Calu3 (cell line): ENCODE measurements at regions not wholly inside any gene's neighbourhood (a gene's known extent, or its start where the extent isn't known, plus 50 kb on each side); places are given as distances from the start of the nearest gene placed in this dataset.

Experiments used
- BruUV-seq: library from RNA; stranded (reverse); fragments of 400-500 nt; replicated peaks from 2 replicates; lab custom pipeline; 2021; lab: Mats Ljungman, UMichigan
- CTCF ChIA-PET: fragments of 300-600 bp; sonication (Branson Sonifier 250); formaldehyde crosslinking; loops from one replicate; lab custom pipeline; 2022; ENCODE audit warnings: antibody characterized with exemption; lab: Charles Lee
- DNase-seq: peaks from one replicate; pipeline ENCODE4 v3.0.0; 2022
- H3K27ac Mint-ChIP-seq: one replicate; pipeline ENCODE4 v1.8.0; 2022; ENCODE audit warnings: mixed read lengths; ENCODE audit not compliant: unreplicated experiment
- H3K27me3 Mint-ChIP-seq: one replicate; pipeline ENCODE4 v1.8.0; 2022; ENCODE audit warnings: mixed read lengths; ENCODE audit not compliant: unreplicated experiment
- H3K36me3 Mint-ChIP-seq: one replicate; pipeline ENCODE4 v1.8.0; 2022; ENCODE audit warnings: mild to moderate bottlenecking, moderate library complexity, mixed read lengths; ENCODE audit not compliant: insufficient read depth, unreplicated experiment
- H3K4me1 Mint-ChIP-seq: one replicate; pipeline ENCODE4 v1.8.0; 2022; ENCODE audit warnings: mild to moderate bottlenecking, low read depth, mixed read lengths; ENCODE audit not compliant: unreplicated experiment
- H3K4me3 Mint-ChIP-seq: one replicate; pipeline ENCODE4 v1.8.0; 2022; ENCODE audit warnings: mild to moderate bottlenecking, low read depth, moderate library complexity, mixed read lengths; ENCODE audit not compliant: unreplicated experiment
- H3K9me3 Mint-ChIP-seq: one replicate; pipeline ENCODE4 v1.8.0; 2022; ENCODE audit warnings: low read depth, mixed read lengths; ENCODE audit not compliant: unreplicated experiment
- intact Hi-C: fragments of 100-400 bp; cut with micrococcal nuclease; formaldehyde crosslinking; loops from one replicate; pipeline ENCODE4 v1.10.0; 2022; ENCODE audit not compliant: unreplicated experiment
- TF ChIP-seq, protein P1 (sequence below): fragments of 200-600 bp; IDR thresholded peaks from one replicate; pipeline ENCODE4 v1.8.0; 2022; ENCODE audit warnings: antibody characterized with exemption; ENCODE audit not compliant: unreplicated experiment

DNA sequence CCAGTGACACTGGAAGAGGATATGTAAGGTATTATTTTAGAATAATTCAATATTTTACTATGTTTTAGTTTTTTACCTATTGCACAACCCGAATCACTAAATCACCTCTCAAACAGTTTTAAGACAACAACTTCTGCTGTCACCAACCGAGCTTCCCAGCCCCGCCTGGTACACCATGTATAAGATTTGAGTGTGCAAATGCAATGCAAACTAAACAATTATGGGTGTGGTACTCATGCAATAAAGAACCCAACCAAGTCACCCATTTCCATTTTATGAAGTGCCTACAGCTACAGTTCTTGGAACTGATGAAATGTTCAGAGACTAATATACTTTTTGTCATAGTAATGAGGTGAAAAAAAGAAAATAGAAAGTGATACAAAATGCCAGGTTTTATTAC is 256.2 kb downstream of the TAFA4 start:
- intact Hi-C loops = no loop called here
- H3K4me1 Mint-ChIP-seq = no peaks in the 10 kb centered on the region

GRCh38 chr3:68667346-68667745 is 265.0 kb downstream of the TAFA4 start:
- Mint-ChIP-seq H3K36me3 (no peaks in the 10 kb centered on the region), H3K4me3 (no peak overlapping the region), H3K9me3 (no peaks in the 10 kb centered on the region), H3K27me3 (no peaks in the 10 kb centered on the region), H3K4me1 (no peaks in the 10 kb centered on the region), H3K27ac (no peak overlapping the region)
- intact Hi-C loops = no loop called here
- TF ChIP-seq, protein P1, sequence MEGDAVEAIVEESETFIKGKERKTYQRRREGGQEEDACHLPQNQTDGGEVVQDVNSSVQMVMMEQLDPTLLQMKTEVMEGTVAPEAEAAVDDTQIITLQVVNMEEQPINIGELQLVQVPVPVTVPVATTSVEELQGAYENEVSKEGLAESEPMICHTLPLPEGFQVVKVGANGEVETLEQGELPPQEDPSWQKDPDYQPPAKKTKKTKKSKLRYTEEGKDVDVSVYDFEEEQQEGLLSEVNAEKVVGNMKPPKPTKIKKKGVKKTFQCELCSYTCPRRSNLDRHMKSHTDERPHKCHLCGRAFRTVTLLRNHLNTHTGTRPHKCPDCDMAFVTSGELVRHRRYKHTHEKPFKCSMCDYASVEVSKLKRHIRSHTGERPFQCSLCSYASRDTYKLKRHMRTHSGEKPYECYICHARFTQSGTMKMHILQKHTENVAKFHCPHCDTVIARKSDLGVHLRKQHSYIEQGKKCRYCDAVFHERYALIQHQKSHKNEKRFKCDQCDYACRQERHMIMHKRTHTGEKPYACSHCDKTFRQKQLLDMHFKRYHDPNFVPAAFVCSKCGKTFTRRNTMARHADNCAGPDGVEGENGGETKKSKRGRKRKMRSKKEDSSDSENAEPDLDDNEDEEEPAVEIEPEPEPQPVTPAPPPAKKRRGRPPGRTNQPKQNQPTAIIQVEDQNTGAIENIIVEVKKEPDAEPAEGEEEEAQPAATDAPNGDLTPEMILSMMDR = no peak
- DNase-seq = no peak
- BruUV-seq = no TSS peak
- CTCF ChIA-PET = no interaction called here

More for the DNA sequence above, 256.2 kb downstream of the TAFA4 start:
- DNase-seq = no peak
- TF ChIP-seq, protein P1 = no peak
- Mint-ChIP-seq H3K4me3 (no peak overlapping the region), H3K9me3 (no peaks in the 10 kb centered on the region), H3K27ac (no peak overlapping the region), H3K27me3 (no peaks in the 10 kb centered on the region), H3K36me3 (no peaks in the 10 kb centered on the region)
- CTCF ChIA-PET = no interaction called here
- BruUV-seq = no TSS peak

DNA sequence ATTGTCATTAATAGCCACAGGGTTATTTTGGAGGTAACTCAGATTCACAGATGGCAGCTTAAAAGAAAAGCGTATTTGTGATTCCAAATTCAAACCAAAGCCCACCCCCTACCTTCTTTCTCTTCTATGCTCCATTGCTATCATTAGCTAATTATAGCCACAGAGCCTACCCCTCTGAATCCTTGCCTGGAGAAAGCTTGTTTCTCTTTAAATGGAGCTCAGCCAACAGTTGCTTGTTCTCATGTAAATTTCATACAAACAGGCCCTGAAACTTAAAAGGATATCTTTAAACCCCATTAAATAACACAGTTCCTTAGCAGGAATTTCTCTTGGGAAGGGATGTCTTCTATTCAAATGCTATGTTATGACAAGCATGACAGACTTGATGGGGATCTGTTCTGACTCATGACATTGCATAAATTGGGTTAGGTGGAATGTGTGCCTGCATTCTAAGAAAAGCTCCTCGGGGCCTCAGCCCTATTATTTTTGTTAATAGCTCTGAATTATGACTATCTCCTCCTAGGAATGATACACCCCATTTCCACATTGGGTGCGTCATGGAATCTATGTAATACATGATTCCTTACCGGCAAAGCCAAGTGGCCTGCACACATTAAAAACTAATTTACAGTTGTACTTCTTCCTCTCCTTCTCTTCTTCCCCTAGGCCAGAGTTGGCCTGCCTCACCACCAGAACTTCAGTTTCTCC is 265.8 kb downstream of the TAFA4 start:
- Mint-ChIP-seq H3K27me3 (no peaks in the 10 kb centered on the region), H3K9me3 (no peaks in the 10 kb centered on the region), H3K36me3 (no peaks in the 10 kb centered on the region), H3K27ac (no peak overlapping the region), H3K4me1 (no peaks in the 10 kb centered on the region), H3K4me3 (no peak overlapping the region)
- TF ChIP-seq, protein P1 = no peak
- CTCF ChIA-PET = no interaction called here
- BruUV-seq = no TSS peak
- intact Hi-C loops = no loop called here
- DNase-seq = no peak

GRCh38 chr3:68664276-68664675 is 268.1 kb downstream of the TAFA4 start:
- DNase-seq = no peak
- CTCF ChIA-PET = no interaction called here
- intact Hi-C loops = no loop called here
- no peak overlapping the region for H3K4me3 Mint-ChIP-seq
- TF ChIP-seq, protein P1 = no peak
- no peak overlapping the region for H3K27ac Mint-ChIP-seq
- no peaks in the 10 kb centered on the region for H3K27me3 Mint-ChIP-seq
- no TSS peak for BruUV-seq
- H3K4me1 Mint-ChIP-seq = no peaks in the 10 kb centered on the region
- H3K36me3 Mint-ChIP-seq = no peaks in the 10 kb centered on the region
- no peaks in the 10 kb centered on the region for H3K9me3 Mint-ChIP-seq
